Mesendoderm (in vitro differentiated cells): ENCODE measurements at regions not wholly inside any gene's neighbourhood (a gene's known extent, or its start where the extent isn't known, plus 50 kb on each side); places are given as distances from the start of the nearest gene placed in this dataset.

Experiments used
- DNase-seq: peaks from one replicate; pipeline ENCODE4 v3.0.0; 2013
- H2AK5ac ChIP-seq: 2 replicates; pipeline ENCODE4 v1.6.1; 2013; ENCODE audit warnings: low read length, inconsistent platforms
- H2BK120ac ChIP-seq: 2 replicates; pipeline ENCODE4 v1.6.1; 2013; ENCODE audit warnings: low read depth, mild to moderate bottlenecking, low read length, moderate library complexity, mixed read lengths
- H2BK15ac ChIP-seq: replicated peaks from 2 replicates; pipeline ENCODE4 v1.6.1; 2013; ENCODE audit warnings: low read depth, mild to moderate bottlenecking, moderate library complexity
- H2BK5ac ChIP-seq: 2 replicates; pipeline ENCODE4 v1.6.1; 2013; ENCODE audit warnings: low read length, inconsistent platforms
- H3K18ac ChIP-seq: 2 replicates; pipeline ENCODE4 v1.6.1; 2013; ENCODE audit warnings: mild to moderate bottlenecking, low read length, mixed read lengths
- H3K23ac ChIP-seq: one replicate; pipeline ENCODE4 v1.6.1; 2013; ENCODE audit warnings: low read length
- H3K27ac ChIP-seq: 2 replicates; pipeline ENCODE4 v1.5.1; 2013; ENCODE audit warnings: low read depth, mild to moderate bottlenecking, inconsistent platforms, low read length, moderate library complexity
- H3K27me3 ChIP-seq: 2 replicates; pipeline ENCODE4 v1.6.1; 2013; ENCODE audit warnings: low read length, control low read depth, mild to moderate bottlenecking, inconsistent platforms; ENCODE audit not compliant: insufficient read depth, poor library complexity
- H3K36me3 ChIP-seq: 2 replicates; pipeline ENCODE4 v1.6.1; 2013; ENCODE audit warnings: low read length, inconsistent platforms; ENCODE audit not compliant: control insufficient read depth, insufficient read depth
- H3K4ac ChIP-seq: one replicate; pipeline ENCODE4 v1.6.1; 2013; ENCODE audit warnings: low read depth, mild to moderate bottlenecking, low read length, moderate library complexity
- H3K4me1 ChIP-seq: 2 replicates; pipeline ENCODE4 v1.6.1; 2013; ENCODE audit warnings: low read depth, low read length, inconsistent platforms; ENCODE audit not compliant: control insufficient read depth
- H3K4me2 ChIP-seq: 2 replicates; pipeline ENCODE4 v1.6.1; 2013; ENCODE audit warnings: low read length
- H3K4me3 ChIP-seq: 2 replicates; pipeline ENCODE4 v1.5.1; 2013; ENCODE audit warnings: mild to moderate bottlenecking, low read length
- H3K56ac ChIP-seq: one replicate; pipeline ENCODE4 v1.6.1; 2013; ENCODE audit warnings: low read length
- H3K79me1 ChIP-seq: 2 replicates; pipeline ENCODE4 v1.6.1; 2013; ENCODE audit warnings: low read length, inconsistent platforms
- H3K79me2 ChIP-seq: 2 replicates; pipeline ENCODE4 v1.6.1; 2013; ENCODE audit warnings: mild to moderate bottlenecking, low read length; ENCODE audit not compliant: control insufficient read depth, insufficient read depth
- H3K9ac ChIP-seq: 2 replicates; pipeline ENCODE4 v1.6.1; 2013; ENCODE audit warnings: low read length, inconsistent platforms
- H4K5ac ChIP-seq: one replicate; pipeline ENCODE4 v1.6.1; 2013; ENCODE audit warnings: low read length
- H4K8ac ChIP-seq: one replicate; pipeline ENCODE4 v1.6.1; 2013; ENCODE audit warnings: low read depth, mild to moderate bottlenecking, control low read depth, low read length, moderate library complexity
- WGBS: extraction: QIAGEN DNeasy Blood & Tissue Kit; methylation state at CpG from one replicate; pipeline ENCODE4 v1.1.7; 2013; ENCODE audit warnings: low lambda C conversion rate, missing lambda C conversion rate; ENCODE audit not compliant: insufficient coverage; ENCODE audit errors: extremely low coverage; 5-methylcytosine and 5-hydroxymethylcytosine counted together

DNA sequence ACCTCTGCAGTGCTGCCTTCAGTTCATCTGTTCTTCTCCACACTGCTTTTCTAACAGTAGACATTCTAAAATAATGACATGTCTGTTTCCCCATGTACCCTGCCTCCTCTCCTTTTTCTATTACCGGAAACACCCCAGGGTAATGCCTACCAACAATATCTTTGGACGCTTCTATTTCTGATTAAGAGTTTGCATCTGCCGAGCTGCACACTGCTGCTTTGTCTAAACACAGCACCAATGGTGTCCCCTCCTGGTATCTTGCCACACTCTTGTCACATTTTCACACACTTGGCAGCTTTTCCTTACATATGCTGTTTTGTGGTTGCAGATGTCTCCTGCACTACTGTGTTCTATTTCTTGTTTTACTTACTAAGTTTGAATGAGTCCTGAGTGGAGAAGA lies 288.8 kb downstream of the GRIA2 start:
- DNase-seq, result no peak
- no peak overlapping the region for H3K4me3 ChIP-seq
- no peaks in the 10 kb centered on the region for H3K4me1 ChIP-seq
- H3K27me3 ChIP-seq, result no peaks in the 10 kb centered on the region
- WGBS, result no CpG with 5 or more reads among the region's 3 CpGs
- no peaks in the 10 kb centered on the region for H3K79me2 ChIP-seq
- H3K9ac ChIP-seq, result no peak overlapping the region
- H2BK5ac ChIP-seq, result no peak overlapping the region
- H3K27ac ChIP-seq, result no peak overlapping the region
- H3K23ac ChIP-seq, result no peak overlapping the region
- H4K8ac ChIP-seq, result no peak overlapping the region
- H3K36me3 ChIP-seq, result no peaks in the 10 kb centered on the region
- no peak overlapping the region for H3K4ac ChIP-seq
- H2BK15ac ChIP-seq, result no peak overlapping the region
- no peak overlapping the region for H3K4me2 ChIP-seq
- H2AK5ac ChIP-seq, result no peak overlapping the region
- no peak overlapping the region for H3K18ac ChIP-seq
- H4K5ac ChIP-seq, result no peak overlapping the region
- H3K56ac ChIP-seq, result no peak overlapping the region
- no peak overlapping the region for H2BK120ac ChIP-seq
- no peaks in the 10 kb centered on the region for H3K79me1 ChIP-seq

DNA sequence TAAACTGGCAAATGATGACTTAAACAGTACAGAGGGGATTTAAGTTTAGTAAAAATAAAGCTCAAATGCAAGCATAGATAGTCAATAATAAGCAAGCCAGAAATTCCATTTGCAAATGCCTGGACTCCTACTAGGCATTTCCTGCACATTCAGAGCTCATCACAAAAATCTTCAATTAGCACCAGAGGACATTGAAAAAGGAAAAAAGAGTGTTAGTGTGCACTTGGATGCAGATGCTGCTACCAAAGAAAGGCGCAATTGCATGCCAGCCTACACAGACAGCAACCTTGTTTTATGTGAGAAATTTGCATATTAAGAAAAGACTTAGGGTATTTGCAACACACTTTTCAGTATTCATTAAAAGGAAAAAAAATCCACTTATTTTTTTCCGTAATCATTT lies 282.1 kb downstream of the GRIA2 start:
- Histone ChIP-seq H3K23ac (no peak overlapping the region), H3K4me2 (no peak overlapping the region), H3K27me3 (no peaks in the 10 kb centered on the region), H3K56ac (no peak overlapping the region), H3K4me3 (no peak overlapping the region), H3K18ac (no peak overlapping the region), H3K9ac (no peak overlapping the region), H2BK15ac (no peak overlapping the region), H4K8ac (no peak overlapping the region), H3K4me1 (no peaks in the 10 kb centered on the region), H2BK120ac (no peak overlapping the region), H3K79me1 (no peaks in the 10 kb centered on the region), H2AK5ac (no peak overlapping the region), H3K79me2 (no peaks in the 10 kb centered on the region), H3K4ac (no peak overlapping the region), H4K5ac (no peak overlapping the region), H3K36me3 (no peaks in the 10 kb centered on the region), H3K27ac (no peak overlapping the region), H2BK5ac (no peak overlapping the region)
- no peak for DNase-seq
- WGBS, result 100% methylated on average over 1 of the region's 2 CpGs

DNA sequence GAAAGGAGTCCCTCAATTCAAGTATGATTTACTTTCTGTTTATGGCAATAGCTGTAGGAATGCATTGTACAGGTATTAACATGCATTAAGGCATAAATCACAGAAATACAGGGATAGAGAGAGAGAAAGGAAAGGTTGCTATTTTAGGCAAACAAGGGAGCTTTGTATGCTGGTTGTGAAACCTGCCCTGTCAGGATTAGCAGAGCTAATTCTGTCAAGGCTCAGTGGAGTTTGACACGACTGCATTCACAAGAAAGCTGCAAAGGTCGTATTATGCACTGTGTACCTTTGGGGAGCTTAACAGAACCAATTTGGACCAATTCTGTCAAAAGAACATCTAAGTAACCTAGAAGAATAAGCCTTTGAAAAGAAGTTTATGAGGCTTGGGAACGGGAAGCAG lies 239.3 kb downstream of the GRIA2 start:
- H3K4me3 ChIP-seq, result no peak overlapping the region

DNA sequence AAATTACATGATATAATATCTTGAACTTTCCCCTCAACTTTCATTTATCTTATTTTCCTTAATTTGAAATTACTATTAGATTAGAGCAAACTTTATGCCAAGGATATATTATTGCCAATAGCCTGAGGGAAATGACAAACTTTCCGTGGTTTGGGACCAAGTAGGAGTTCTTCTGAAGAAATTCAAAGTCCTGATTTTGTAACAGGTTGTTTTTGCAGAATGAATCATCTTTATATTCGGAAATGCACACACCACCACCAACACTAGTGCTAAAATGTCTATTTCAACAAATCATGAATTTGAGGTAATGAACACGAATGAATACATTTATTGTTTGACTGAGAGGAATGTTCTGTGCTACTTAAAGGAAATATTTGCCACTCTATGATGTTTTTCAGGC lies 226.7 kb downstream of the GRIA2 start:
- H3K4me1 ChIP-seq, result no peaks in the 10 kb centered on the region
- H3K36me3 ChIP-seq, result no peaks in the 10 kb centered on the region
- H3K4me3 ChIP-seq, result no peak overlapping the region
- no peaks in the 10 kb centered on the region for H3K79me2 ChIP-seq
- no peaks in the 10 kb centered on the region for H3K27me3 ChIP-seq
- no peak overlapping the region for H2BK120ac ChIP-seq
- H3K56ac ChIP-seq, result no peak overlapping the region
- H4K8ac ChIP-seq, result no peak overlapping the region
- no peak overlapping the region for H3K4me2 ChIP-seq
- no peak overlapping the region for H3K23ac ChIP-seq
- no peak overlapping the region for H3K4ac ChIP-seq
- no peak overlapping the region for H3K27ac ChIP-seq
- WGBS, result no CpG with 5 or more reads among the region's 3 CpGs
- DNase-seq, result no peak
- H2BK15ac ChIP-seq, result no peak overlapping the region
- H4K5ac ChIP-seq, result no peak overlapping the region
- H2AK5ac ChIP-seq, result no peak overlapping the region
- H3K79me1 ChIP-seq, result no peaks in the 10 kb centered on the region
- no peak overlapping the region for H3K18ac ChIP-seq
- H3K9ac ChIP-seq, result no peak overlapping the region
- no peak overlapping the region for H2BK5ac ChIP-seq

More for the DNA sequence above, 239.3 kb downstream of the GRIA2 start:
- Histone ChIP-seq H3K79me2 (no peaks in the 10 kb centered on the region), H3K36me3 (no peaks in the 10 kb centered on the region), H2BK5ac (no peak overlapping the region), H3K79me1 (no peaks in the 10 kb centered on the region), H3K4ac (no peak overlapping the region), H4K8ac (no peak overlapping the region), H3K4me2 (no peak overlapping the region), H4K5ac (no peak overlapping the region), H2AK5ac (no peak overlapping the region), H3K27ac (no peak overlapping the region), H2BK120ac (no peak overlapping the region), H3K18ac (no peak overlapping the region), H2BK15ac (no peak overlapping the region), H3K56ac (no peak overlapping the region), H3K4me1 (no peaks in the 10 kb centered on the region), H3K9ac (no peak overlapping the region), H3K27me3 (no peaks in the 10 kb centered on the region), H3K23ac (no peak overlapping the region)
- no CpG with 5 or more reads among the region's 3 CpGs for WGBS
- no peak for DNase-seq

DNA sequence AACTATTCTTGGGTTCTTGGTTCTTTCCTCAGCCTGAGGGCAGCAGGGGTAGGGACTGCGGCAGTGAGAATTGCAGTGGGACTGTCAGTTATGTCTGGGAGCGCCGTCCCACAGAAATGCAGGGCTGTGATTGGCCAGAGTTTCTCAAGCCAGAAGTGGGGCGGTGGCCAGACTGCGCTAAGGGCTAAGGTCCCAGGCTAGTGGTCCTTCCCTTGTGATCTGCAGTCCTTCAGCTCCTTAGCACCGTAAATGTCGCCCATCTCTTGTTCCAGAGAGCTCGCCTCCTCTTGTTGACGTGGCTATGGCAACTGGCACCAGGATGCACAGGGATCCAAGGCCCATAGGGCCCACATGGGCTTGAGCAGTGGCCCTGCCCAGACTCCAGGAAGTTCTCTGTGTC lies 223.5 kb downstream of the GRIA2 start:
- H3K4me3 ChIP-seq, result no peak overlapping the region
- H3K23ac ChIP-seq, result no peak overlapping the region
- no peak overlapping the region for H4K8ac ChIP-seq
- H3K27ac ChIP-seq, result no peak overlapping the region
- no peak overlapping the region for H4K5ac ChIP-seq
- no peaks in the 10 kb centered on the region for H3K27me3 ChIP-seq
- H3K79me1 ChIP-seq, result no peaks in the 10 kb centered on the region
- H3K9ac ChIP-seq, result no peak overlapping the region
- H2AK5ac ChIP-seq, result no peak overlapping the region
- H3K79me2 ChIP-seq, result no peaks in the 10 kb centered on the region
- H3K4me2 ChIP-seq, result no peak overlapping the region
- no peak overlapping the region for H3K18ac ChIP-seq
- H3K36me3 ChIP-seq, result no peaks in the 10 kb centered on the region
- H2BK120ac ChIP-seq, result no peak overlapping the region
- no peak overlapping the region for H3K56ac ChIP-seq
- no peaks in the 10 kb centered on the region for H3K4me1 ChIP-seq
- no peak overlapping the region for H3K4ac ChIP-seq
- no peak for DNase-seq
- WGBS, result no CpG with 5 or more reads among the region's 9 CpGs
- no peak overlapping the region for H2BK5ac ChIP-seq
- H2BK15ac ChIP-seq, result no peak overlapping the region

DNA sequence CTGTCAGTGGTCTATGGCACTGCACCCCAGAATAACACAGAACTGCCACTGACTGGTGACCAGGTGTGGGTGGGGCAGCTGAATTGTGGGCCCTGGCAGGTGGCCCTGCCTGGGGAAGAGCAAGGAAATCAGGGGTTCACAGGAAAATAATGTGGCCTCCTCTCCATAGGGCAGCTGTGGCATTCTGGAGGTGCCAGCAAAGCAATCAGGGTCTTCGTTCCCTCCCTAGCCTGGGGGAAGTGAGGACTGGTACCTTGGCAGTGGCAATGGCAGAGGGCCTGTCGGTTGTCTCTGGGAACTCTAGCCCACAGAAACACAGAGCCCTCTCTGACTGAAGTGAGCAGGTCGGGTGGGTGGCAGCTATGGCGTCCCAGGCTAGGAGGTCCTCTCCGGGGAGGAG lies 223.0 kb downstream of the GRIA2 start:
- H3K4me2 ChIP-seq, result no peak overlapping the region
- no peak overlapping the region for H3K4me3 ChIP-seq
- no peak overlapping the region for H2BK15ac ChIP-seq
- no peak overlapping the region for H2AK5ac ChIP-seq
- H2BK5ac ChIP-seq, result no peak overlapping the region
- H3K36me3 ChIP-seq, result no peaks in the 10 kb centered on the region
- H3K79me1 ChIP-seq, result no peaks in the 10 kb centered on the region
- H4K8ac ChIP-seq, result no peak overlapping the region
- H3K56ac ChIP-seq, result no peak overlapping the region
- no peak overlapping the region for H4K5ac ChIP-seq
- H3K27ac ChIP-seq, result no peak overlapping the region
- no peak overlapping the region for H3K23ac ChIP-seq
- H3K27me3 ChIP-seq, result no peaks in the 10 kb centered on the region
- DNase-seq, result no peak
- H3K79me2 ChIP-seq, result no peaks in the 10 kb centered on the region
- no peak overlapping the region for H3K9ac ChIP-seq
- no peaks in the 10 kb centered on the region for H3K4me1 ChIP-seq
- no peak overlapping the region for H3K4ac ChIP-seq
- no peak overlapping the region for H3K18ac ChIP-seq
- H2BK120ac ChIP-seq, result no peak overlapping the region
- WGBS, result no CpG with 5 or more reads among the region's 5 CpGs
